Stimulated activated CD4-positive, alpha-beta T cell treated with anti-CD3 and anti-CD28 coated beads, Interleukin-1b, Interleukin-23, amount 100 ng/mL, for 24 hours (primary cell): ENCODE measurements at regions not wholly inside any gene's neighbourhood (a gene's known extent, or its start where the extent isn't known, plus 50 kb on each side); places are given as distances from the start of the nearest gene placed in this dataset.
"Not testable (repeated sequence)": the region's sequence is repeated elsewhere in the genome, so short reads cannot be mapped to it uniquely, and the experiment has no call there.

Experiments used
- DNase-seq, 4 experiments: peaks; one replicate each; pipeline ENCODE4 v3.0.0-alpha.2; 2020; ENCODE audit warnings: low read depth in 4 of 4, low spot score in 1 of 4

GRCh38 chr5:103862398-103862797, 299.8 kb upstream of the NUDT12 start:
- DNase-seq, result no peak

GRCh38 chr5:103860327-103860726, 297.7 kb upstream of the NUDT12 start:
- DNase-seq, result no peak

GRCh38 chr5:103858367-103858766, 295.8 kb upstream of the NUDT12 start:
- DNase-seq, result not testable (repeated sequence)

DNA sequence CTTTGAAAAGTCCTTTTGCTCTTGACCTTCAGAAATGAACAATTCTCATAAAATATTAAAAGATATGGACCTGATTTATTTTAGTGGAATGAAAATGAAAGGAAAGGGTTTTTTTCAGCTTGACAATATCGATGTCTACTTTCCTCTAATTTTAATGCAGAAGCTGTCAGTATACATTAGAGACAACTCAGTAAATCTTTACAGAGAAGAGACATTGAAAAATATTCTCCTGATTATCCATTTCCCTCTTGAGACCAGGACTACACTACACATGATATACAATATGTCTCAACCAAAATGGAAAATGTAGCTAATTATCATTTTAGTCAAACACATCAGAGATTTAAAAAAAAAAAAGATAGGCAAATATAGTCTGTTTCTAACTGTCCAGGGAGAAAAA, 288.5 kb upstream of the NUDT12 start:
- no peak for DNase-seq

DNA sequence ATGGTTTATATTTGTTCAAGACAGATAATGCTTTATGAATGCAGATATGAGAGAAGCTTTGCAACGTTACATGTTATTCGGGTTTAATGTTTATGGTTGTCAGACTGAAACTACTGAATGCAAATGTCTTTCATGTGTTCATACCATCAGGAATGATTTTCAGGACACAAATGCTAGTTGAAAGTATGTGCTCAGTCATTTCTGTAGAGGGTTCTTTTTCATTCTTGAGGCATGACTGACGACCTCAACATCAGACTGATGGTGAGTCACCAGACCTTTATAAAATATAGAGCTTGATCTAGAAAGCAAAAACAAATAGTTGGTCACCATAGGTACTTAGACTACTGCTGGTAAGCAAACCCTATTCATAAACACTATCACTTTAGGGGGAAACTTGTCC, 287.3 kb upstream of the NUDT12 start:
- no peak for DNase-seq

DNA sequence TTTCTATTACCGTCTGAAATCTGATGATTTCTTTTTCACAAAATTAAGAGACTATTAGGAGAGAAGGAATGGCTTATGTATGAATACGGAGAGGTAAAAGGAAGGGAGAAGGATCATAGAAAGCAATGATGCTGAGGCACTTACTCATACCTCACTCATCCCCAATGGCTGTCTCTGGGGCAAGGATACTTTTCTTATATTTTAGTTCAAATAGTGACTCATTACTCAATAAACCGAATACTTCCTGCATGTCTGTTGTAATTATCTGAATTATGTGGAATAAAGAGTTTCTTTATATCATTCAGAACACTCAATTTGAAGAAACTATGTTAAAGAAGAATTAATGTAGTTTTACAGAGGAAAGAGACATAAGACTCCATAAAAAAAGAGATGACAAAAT, 284.5 kb upstream of the NUDT12 start:
- DNase-seq, result no peak

- DNase-seq, result no peak
Observed at GRCh38 chr5:103842936-103843335, 280.3 kb upstream of the NUDT12 start.

DNA sequence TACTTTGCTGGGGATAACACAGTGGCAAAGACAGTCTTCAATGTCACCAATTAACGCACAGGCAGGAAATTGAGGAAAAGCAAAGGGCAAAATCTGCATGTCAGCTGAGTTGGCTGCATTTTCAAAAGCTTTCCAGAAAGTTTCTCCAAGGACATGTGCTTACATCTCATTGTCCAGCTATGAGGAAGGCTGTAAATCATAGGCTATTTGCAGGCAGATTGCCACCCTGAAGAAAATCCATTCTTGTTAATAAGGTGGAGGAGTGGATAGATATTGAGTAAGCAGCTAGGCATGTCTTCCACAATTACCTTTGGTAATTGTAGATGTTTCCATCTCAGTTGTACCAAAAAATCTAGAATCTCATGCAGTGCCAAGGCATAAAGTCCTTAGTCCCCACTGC, 278.0 kb upstream of the NUDT12 start:
- no peak for DNase-seq

DNA sequence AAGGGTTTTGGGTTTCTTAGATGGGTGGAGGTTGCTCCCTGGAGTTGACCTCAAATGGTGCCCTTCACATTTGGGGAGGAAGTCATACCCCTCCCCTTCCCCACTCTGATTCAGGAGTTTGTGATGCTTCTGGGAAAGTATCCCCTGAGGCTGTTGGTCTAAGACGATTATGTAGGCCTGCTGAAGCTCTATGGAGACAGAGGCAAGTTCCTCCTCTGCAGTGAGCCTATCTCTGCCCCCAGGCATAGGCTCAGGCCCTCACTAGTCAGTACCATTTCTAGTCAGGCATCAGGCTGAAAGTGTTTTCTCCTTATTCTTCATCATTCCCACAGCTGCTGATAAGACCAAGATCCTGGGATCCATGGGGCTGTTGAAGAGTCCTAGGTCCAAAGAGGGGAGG, 271.6 kb upstream of the NUDT12 start:
- DNase-seq, result no peak

- DNase-seq, result no peak
Observed at GRCh38 chr5:103829585-103829984, 267.0 kb upstream of the NUDT12 start.

GRCh38 chr5:103827976-103828375, 265.4 kb upstream of the NUDT12 start:
- no peak for DNase-seq

GRCh38 chr5:103821361-103821760, 258.8 kb upstream of the NUDT12 start:
- DNase-seq, result no peak

DNA sequence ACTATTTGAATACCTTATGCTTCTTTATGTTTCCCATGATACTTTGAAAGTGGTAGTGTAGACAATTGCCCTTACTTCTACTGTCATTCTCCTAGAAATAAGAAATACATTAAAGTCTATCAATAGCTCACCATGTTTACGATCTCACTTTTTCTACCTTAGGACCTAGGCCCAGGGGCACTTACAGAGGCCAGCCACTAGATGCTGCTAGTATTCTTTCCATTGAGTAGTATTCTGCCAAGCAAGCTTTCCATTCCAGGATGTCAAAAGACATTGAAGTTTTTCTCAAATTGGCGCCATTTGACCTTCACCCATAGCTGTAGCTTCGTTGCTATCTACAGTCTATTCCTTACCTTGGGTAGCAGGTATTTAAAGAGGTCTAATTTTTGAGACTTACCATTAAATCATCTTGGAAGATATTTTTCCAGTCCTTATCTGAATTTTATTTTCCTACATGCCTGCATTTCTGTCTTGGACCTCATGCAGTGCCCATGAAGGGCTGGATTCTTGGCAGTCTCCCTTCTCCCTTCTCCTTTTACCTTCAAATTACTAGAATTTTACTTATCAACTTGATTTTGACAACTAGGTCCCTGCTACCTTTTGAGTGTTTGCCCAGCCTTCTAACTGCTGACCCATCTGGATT, 246.0 kb upstream of the NUDT12 start:
- no peak for DNase-seq

- no peak for DNase-seq
Observed at GRCh38 chr5:103804711-103805110, 242.1 kb upstream of the NUDT12 start.

GRCh38 chr5:103801681-103802080, 239.1 kb upstream of the NUDT12 start:
- no peak for DNase-seq

- DNase-seq, result no peak
Observed at GRCh38 chr5:103800741-103801495, 238.3 kb upstream of the NUDT12 start.

- no peak for DNase-seq
Observed at GRCh38 chr5:103793595-103794182, 231.1 kb upstream of the NUDT12 start.

GRCh38 chr5:103785569-103785968, 223.0 kb upstream of the NUDT12 start:
- DNase-seq, result no peak

DNA sequence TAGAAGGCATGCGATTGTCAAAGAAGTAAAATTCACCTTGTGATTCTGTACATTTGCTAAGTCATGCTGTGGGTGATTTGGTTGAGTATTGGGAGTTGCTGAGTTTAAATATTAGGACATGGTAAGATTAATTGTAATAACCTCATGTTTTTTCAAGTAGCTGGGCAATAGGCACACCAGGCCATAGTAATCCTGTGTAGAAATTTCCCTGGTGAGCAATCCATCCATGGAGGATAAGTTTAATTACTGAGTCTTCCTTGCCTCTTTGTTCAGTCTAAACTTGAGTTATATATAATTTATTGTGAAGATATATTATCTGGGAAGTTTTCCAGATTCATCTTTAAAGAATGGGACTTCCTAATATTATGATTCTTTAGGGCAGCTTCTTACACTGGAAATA, 221.1 kb upstream of the NUDT12 start:
- DNase-seq, result no peak

- DNase-seq, result no peak
Observed at GRCh38 chr5:103780794-103781193, 218.2 kb upstream of the NUDT12 start.

DNA sequence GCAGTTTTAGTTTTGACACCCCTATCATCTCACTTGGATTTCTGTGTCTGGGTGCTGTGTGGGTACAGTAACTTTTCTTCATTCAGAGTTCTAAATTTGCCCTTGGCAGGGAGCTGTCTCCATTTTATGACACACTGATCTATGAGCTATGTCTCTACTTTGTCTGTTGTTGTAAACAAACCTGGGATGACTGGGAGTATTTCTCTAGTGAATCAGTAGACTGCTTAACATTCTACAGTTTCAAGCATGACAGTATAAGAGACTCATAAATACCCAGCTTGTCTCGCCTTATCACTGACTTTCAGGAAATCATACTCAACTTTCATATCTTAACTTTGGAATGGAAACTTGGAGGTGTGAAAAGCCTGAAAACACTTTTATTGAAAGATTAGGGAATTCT, 212.1 kb upstream of the NUDT12 start:
- no peak for DNase-seq

DNA sequence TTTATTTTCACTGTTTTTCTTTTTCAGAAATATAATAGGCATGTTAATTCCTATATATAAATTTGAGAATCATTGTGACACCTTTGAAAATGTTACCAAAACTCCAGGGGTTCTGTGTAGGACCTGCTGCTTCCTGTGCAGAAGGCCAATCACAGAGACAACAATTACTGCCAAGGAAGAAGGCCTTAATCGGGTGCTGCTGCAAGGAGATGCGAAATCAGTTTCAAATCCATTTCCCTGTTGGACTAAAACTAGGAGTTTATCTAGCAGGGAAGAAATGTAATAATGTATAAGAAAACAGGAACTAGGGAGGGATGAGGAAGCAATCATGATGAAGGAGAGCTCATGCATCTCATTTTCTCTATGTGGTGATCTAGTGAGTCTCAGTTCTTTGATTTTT, 209.7 kb upstream of the NUDT12 start:
- DNase-seq, result no peak

GRCh38 chr5:103764403-103764802, 201.8 kb upstream of the NUDT12 start:
- no peak for DNase-seq
